Pancreas (tissue), 10 donors: ENCODE measurements at regions not wholly inside any gene's neighbourhood (a gene's known extent, or its start where the extent isn't known, plus 50 kb on each side); places are given as distances from the start of the nearest gene placed in this dataset.
"Not testable (repeated sequence)": the region's sequence is repeated elsewhere in the genome, so short reads cannot be mapped to it uniquely, and the experiment has no call there.

Source experiments
- ATAC-seq, 4 donors: fragments of 200-7000 bp; cut with Tn5 transposase; one replicate each; pipeline versions ENCODE4 v1.8.0 to v1.9.1; 2020; ENCODE audit warnings: mild to moderate bottlenecking in 4 of 4, moderate library complexity in 4 of 4
- DNase-seq, 6 donors: peaks; one replicate each; pipeline ENCODE4 v3.0.0-alpha.2; 2020
- FAIRE-seq: peaks from 2 replicates; lab custom pipeline; 2012; peaks lifted over from hg19 to GRCh38; lab: Jason Lieb, UNC
- H3K27ac ChIP-seq, 4 donors: fragments of 200-600 bp; sonication (generic); 1 replicate in 3 of 4; 2 replicates in 1 of 4; pipeline versions ENCODE4 v1.5.0 to v1.8.0; 2020
- H3K27me3 ChIP-seq, 4 donors: fragments of 200-600 bp; one replicate each; pipeline ENCODE4 v1.8.0; 2021
- H3K36me3 ChIP-seq, 3 donors: fragments of 200-600 bp; sonication (generic) in 1 of 3; one replicate each; pipeline versions ENCODE4 v1.5.0 to v1.8.0; 2020 to 2021
- H3K4me1 ChIP-seq, 3 donors: fragments of 200-600 bp; one replicate each; pipeline ENCODE4 v1.8.0; 2021
- H3K4me3 ChIP-seq, 4 donors: fragments of 200-600 bp; sonication (generic) in 2 of 4; one replicate each; pipeline versions ENCODE4 v1.5.0 to v1.8.0; 2020 to 2021
- H3K9me3 ChIP-seq, 4 donors: fragments of 200-600 bp; one replicate each; pipeline ENCODE4 v1.8.0; 2021
- WGBS, 2 donors: extraction: QIAGEN DNeasy Blood & Tissue Kit; methylation state at CpG; one replicate each; pipeline ENCODE4 v1.1.7; 2013; 5-methylcytosine and 5-hydroxymethylcytosine counted together
- intact Hi-C, 3 donors: fragments of 100-400 bp; cut with DNase I; formaldehyde crosslinking; loops; one replicate each; pipeline versions ENCODE4 v1.11.1 to v1.14.2; 2022
- donor health status: healthy with polysubstance abuse.
- donor health status: DM: no; HTN: no; CAD: no; lungs with moderate emphysema.
- donor health status: DM: no; HTN: no; CAD: no.
- donor health status: control.
- donor health status: control.
- donor health status: Bipolar disorder and iron deficiency.
- donor health status: DM: yes; HTN: yes; CAD: no.
- donor health status: DM: no; HTN: no; CAD: no.
- donor health status: DM: no; HTN: no; CAD: no.
- donor health status: DM: yes; HTN: yes; CAD: no.

- DNase-seq, FAIRE-seq, H3K27ac ChIP-seq, intact Hi-C loops, H3K9me3 ChIP-seq, H3K36me3 ChIP-seq, H3K27me3 ChIP-seq, H3K4me3 ChIP-seq, H3K4me1 ChIP-seq, ATAC-seq: not testable (repeated sequence)
- WGBS, 2 donors, result 35 to 50% methylated on average over 2 to 3 of the region's 3 CpGs
Observed at GRCh38 chr9:67106659-67107058, 114.3 kb upstream of the SPATA31A3 start.

DNA sequence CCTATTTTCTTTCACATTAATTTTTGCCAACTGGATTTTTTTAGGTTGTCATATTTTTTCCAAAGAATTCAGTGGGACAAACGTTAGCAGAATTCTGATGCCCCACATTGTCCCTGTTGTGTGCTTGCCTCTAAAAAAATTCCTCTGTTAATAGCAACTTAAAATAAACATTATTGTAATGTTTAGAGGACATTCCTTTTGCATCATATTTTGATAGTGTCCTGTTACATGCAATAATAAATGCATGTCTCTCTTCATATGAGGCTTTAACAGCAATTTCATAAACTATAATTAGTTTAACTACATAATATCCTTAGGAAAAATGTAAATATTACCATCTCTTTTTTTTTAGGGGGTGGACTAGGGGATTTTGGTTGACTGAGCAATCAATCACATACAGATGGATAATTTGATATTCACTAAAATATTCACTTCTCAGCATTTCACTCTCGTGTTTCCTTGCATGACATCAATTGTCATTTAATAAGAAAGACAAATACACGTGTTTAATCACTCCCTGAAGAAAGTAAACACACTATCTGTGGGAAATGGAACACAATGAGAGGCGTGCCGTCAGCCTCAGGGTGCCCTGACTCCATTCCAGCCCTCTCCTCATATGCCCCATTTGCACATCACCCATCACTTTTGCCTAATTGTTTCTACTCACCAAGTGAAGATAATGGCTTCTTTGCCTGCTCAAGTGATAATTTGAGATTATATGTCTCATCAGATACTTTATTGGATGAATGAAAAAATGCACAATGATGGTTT is 110.3 kb upstream of the SPATA31A3 start:
- intact Hi-C loops, H3K27ac ChIP-seq, DNase-seq, H3K27me3 ChIP-seq, ATAC-seq, H3K4me3 ChIP-seq, FAIRE-seq, H3K36me3 ChIP-seq, H3K9me3 ChIP-seq, H3K4me1 ChIP-seq: not testable (repeated sequence)
- WGBS, 2 donors, result 11 to 21% methylated on average over 2 to 3 of the region's 5 CpGs

- intact Hi-C loops, FAIRE-seq, H3K4me3 ChIP-seq, H3K9me3 ChIP-seq, H3K36me3 ChIP-seq, H3K4me1 ChIP-seq, H3K27me3 ChIP-seq, ATAC-seq, H3K27ac ChIP-seq: not testable (repeated sequence)
- peak in 1 of 6 donors; percentile 21 for DNase-seq
- 67 to 72% methylated on average over 7 to 8 of the region's 8 CpGs for WGBS, 2 donors
Observed at GRCh38 chr9:67091104-67091503, 98.8 kb upstream of the SPATA31A3 start.

- intact Hi-C loops, H3K9me3 ChIP-seq, H3K27me3 ChIP-seq, FAIRE-seq, ATAC-seq, H3K36me3 ChIP-seq, H3K27ac ChIP-seq, H3K4me3 ChIP-seq, DNase-seq, H3K4me1 ChIP-seq: not testable (repeated sequence)
- 88 to 97% methylated on average over 1 of the region's 1 CpG for WGBS, 2 donors
Observed at GRCh38 chr9:67086862-67087261, 94.5 kb upstream of the SPATA31A3 start.

DNA sequence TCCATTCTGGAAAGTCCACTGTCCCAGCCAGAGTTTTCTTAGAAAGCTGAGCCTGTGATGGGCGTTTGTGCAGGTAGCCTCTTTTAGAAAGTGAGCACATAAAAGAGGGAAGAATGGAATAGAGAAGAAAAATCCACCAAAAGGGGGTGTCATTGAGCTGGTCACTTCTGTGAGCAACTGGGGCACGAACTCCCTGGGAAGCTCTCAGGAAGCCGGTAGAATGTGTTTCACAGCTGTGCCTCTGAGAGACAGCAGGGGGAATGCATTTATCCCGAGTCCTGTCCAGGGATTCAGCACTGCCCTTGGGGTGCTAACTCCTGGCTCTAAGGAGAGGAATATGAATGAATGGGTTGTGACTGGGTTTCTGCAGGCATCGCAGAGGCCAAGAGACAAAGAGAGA is 73.8 kb upstream of the SPATA31A3 start:
- H3K4me3 ChIP-seq, H3K4me1 ChIP-seq, H3K9me3 ChIP-seq, ATAC-seq, H3K27ac ChIP-seq, H3K27me3 ChIP-seq, DNase-seq, FAIRE-seq, intact Hi-C loops, H3K36me3 ChIP-seq: not testable (repeated sequence)
- 47 to 56% methylated on average over 5 of the region's 5 CpGs for WGBS, 2 donors

DNA sequence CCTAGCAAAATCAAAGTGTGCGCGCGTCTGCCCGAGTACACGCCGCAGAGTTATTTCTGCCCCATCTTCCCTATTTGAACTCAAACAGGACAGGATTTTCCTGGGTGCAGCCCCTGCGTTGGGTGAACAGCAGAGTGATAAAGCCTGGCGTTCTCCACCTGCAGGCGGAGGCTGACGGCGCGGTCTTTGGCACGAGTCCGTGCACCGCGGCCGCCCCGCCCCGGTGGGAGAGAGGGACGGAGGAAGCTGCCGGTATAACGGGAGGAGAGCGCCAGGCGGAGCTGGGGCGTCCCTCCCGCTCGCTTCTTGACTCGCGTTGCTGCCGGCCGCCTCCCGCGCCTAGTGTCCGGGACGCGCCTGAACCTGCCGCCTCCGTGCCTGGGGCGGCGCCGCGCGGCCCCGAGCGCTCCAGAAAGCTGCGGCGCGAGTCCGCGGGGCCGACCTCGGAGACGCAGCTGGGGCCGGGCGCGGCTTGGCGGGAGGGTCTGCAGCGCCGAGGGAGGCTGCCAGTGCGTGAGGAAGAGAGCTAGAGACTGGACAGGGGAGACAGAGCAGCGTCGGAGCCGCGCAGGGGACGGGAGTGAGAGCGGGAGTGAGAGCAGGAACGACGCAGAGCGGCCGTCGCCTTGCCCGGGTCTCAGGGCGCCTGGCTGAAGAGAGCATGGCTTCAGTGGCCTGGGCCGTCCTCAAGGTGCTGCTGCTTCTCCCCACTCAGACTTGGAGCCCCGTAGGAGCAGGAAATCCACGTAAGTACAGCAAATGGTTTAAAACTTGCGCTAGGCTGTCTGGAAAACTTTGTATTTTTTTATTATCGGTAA is 66.8 kb upstream of the SPATA31A3 start:
- WGBS, 2 donors, result 0% methylated on average over 9 to 55 of the region's 78 CpGs
- peak overlapping the region in 2 of 4 donors; percentile 25 to 38 for H3K4me3 ChIP-seq
- intact Hi-C loops, H3K9me3 ChIP-seq, H3K4me1 ChIP-seq, H3K27ac ChIP-seq, FAIRE-seq, H3K27me3 ChIP-seq, H3K36me3 ChIP-seq: not testable (repeated sequence)
- ATAC-seq (peak in 2 of 4 donors; percentile 72 to 73), DNase-seq (peak; percentile 30 to 83 (median 57))
